IMR-90 (cell line): ENCODE measurements at regions not wholly inside any gene's neighbourhood (a gene's known extent, or its start where the extent isn't known, plus 50 kb on each side); places are given as distances from the start of the nearest gene placed in this dataset.

Experiments
- ATAC-seq: fragments of 200-7000 bp; cut with Tn5 transposase; 2 replicates; pipeline ENCODE4 v1.9.1; 2020; ENCODE audit warnings: low read depth, mild to moderate bottlenecking, moderate library complexity
- BruUV-seq: library from RNA; stranded (reverse); fragments of 400-500 nt; replicated peaks from 2 replicates; lab custom pipeline; 2021; lab: Mats Ljungman, UMichigan
- CTCF ChIA-PET: fragments of 300-600 bp; formaldehyde crosslinking; extraction: SDS; loops from one replicate; lab custom pipeline; 2021; ENCODE audit warnings: antibody characterized with exemption; lab: Yijun Ruan, JAX
- POLR2A ChIA-PET: fragments of 300-600 bp; sonication (Branson Sonifier 250); formaldehyde crosslinking; loops from one replicate; lab custom pipeline; 2022; ENCODE audit warnings: antibody characterized with exemption; ENCODE audit not compliant: unreplicated experiment; lab: Charles Lee
- DNase-seq: peaks from one replicate; pipeline ENCODE4 v3.0.0; 2013
- H2AFZ ChIP-seq: replicated peaks from 2 replicates; pipeline ENCODE3; 2013; ENCODE audit warnings: low read length, mild to moderate bottlenecking; ENCODE audit not compliant: poor library complexity
- H2AK5ac ChIP-seq: 2 replicates; pipeline ENCODE4 v1.6.1; 2013; ENCODE audit warnings: low read depth, low read length, inconsistent platforms
- H2AK9ac ChIP-seq: replicated peaks from 2 replicates; pipeline ENCODE3; 2013; ENCODE audit warnings: mild to moderate bottlenecking, low read depth, low read length, moderate library complexity; ENCODE audit not compliant: poor library complexity
- H2BK120ac ChIP-seq: 2 replicates; pipeline ENCODE4 v1.6.1; 2013; ENCODE audit warnings: low read depth, low read length, inconsistent platforms
- H2BK15ac ChIP-seq: 3 replicates; pipeline ENCODE4 v1.6.1; 2013; ENCODE audit warnings: low read depth, low read length, inconsistent platforms
- H2BK20ac ChIP-seq: 2 replicates; pipeline ENCODE4 v1.6.1; 2013; ENCODE audit warnings: low read depth, mild to moderate bottlenecking, inconsistent platforms, low read length, moderate library complexity
- H2BK5ac ChIP-seq: 2 replicates; pipeline ENCODE4 v1.6.1; 2013; ENCODE audit warnings: mild to moderate bottlenecking, low read depth, low read length, inconsistent platforms; ENCODE audit not compliant: poor library complexity, severe bottlenecking
- H3K14ac ChIP-seq: replicated peaks from 2 replicates; pipeline ENCODE4 v1.6.1; 2013; ENCODE audit warnings: low read depth, low read length, inconsistent platforms
- H3K18ac ChIP-seq: 2 replicates; pipeline ENCODE4 v1.6.1; 2013; ENCODE audit warnings: low read depth, low read length, control low read depth
- H3K23ac ChIP-seq: 2 replicates; pipeline ENCODE4 v1.6.1; 2013; ENCODE audit warnings: low read depth, low read length, inconsistent platforms
- H3K27ac ChIP-seq: 2 replicates; pipeline ENCODE4 v1.5.1; 2013; ENCODE audit warnings: mild to moderate bottlenecking, control low read depth, low read length; ENCODE audit not compliant: insufficient read depth
- H3K27me3 ChIP-seq: 2 replicates; pipeline ENCODE4 v1.6.1; 2013; ENCODE audit warnings: low read length; ENCODE audit not compliant: control insufficient read depth, insufficient read depth
- H3K36me3 ChIP-seq: 2 replicates; pipeline ENCODE4 v1.6.1; 2013; ENCODE audit warnings: low read length, mixed read lengths; ENCODE audit not compliant: control insufficient read depth, insufficient read depth
- H3K4ac ChIP-seq: 2 replicates; pipeline ENCODE4 v1.6.1; 2013; ENCODE audit warnings: low read depth, low read length, inconsistent platforms
- H3K4me1 ChIP-seq: 2 replicates; pipeline ENCODE4 v1.6.1; 2013; ENCODE audit warnings: low read length, mixed read lengths; ENCODE audit not compliant: control insufficient read depth, insufficient read depth
- H3K4me2 ChIP-seq: 2 replicates; pipeline ENCODE4 v1.6.1; 2013; ENCODE audit warnings: low read depth, mild to moderate bottlenecking, control low read depth, low read length, moderate library complexity
- H3K4me3 ChIP-seq: 2 replicates; pipeline ENCODE4 v1.5.1; 2013; ENCODE audit warnings: low read depth, mild to moderate bottlenecking, control low read depth, low read length, moderate library complexity; ENCODE audit not compliant: insufficient read depth
- H3K56ac ChIP-seq: 2 replicates; pipeline ENCODE4 v1.6.1; 2013; ENCODE audit warnings: low read length, inconsistent platforms; ENCODE audit not compliant: insufficient read depth; ENCODE audit errors: extremely low read depth
- H3K79me1 ChIP-seq, 2 experiments: 2 replicates each; pipeline ENCODE4 v1.6.1; 2013; ENCODE audit warnings: low read length in 2 of 2, inconsistent platforms in 1 of 2, low read depth in 1 of 2
- H3K9ac ChIP-seq: 2 replicates; pipeline ENCODE4 v1.6.1; 2013; ENCODE audit warnings: low read depth, low read length, control low read depth
- H3K9me1 ChIP-seq: 2 replicates; pipeline ENCODE4 v1.6.1; 2013; ENCODE audit warnings: low read length, inconsistent platforms; ENCODE audit not compliant: insufficient read depth
- H3K9me3 ChIP-seq: 2 replicates; pipeline ENCODE4 v1.6.1; 2013; ENCODE audit warnings: low read length; ENCODE audit not compliant: control insufficient read depth, insufficient read depth
- H4K20me1 ChIP-seq: 2 replicates; pipeline ENCODE4 v1.6.1; 2013; ENCODE audit warnings: low read length, inconsistent platforms; ENCODE audit not compliant: insufficient read depth
- H4K5ac ChIP-seq: 2 replicates; pipeline ENCODE4 v1.6.1; 2013; ENCODE audit warnings: mild to moderate bottlenecking, low read depth, low read length, control low read depth
- H4K8ac ChIP-seq, 2 experiments: 2 replicates each; pipeline ENCODE4 v1.6.1; 2013; ENCODE audit warnings: low read depth in 2 of 2, low read length in 2 of 2, control low read depth in 1 of 2, inconsistent platforms in 1 of 2
- H4K91ac ChIP-seq: 2 replicates; pipeline ENCODE4 v1.6.1; 2013; ENCODE audit warnings: low read depth, low read length, inconsistent platforms; ENCODE audit not compliant: insufficient read depth
- CEBPB ChIP-seq: IDR thresholded peaks from 2 replicates; pipeline ENCODE4 v1.6.1; 2012; ENCODE audit warnings: low read depth, low read length, improper control_type of control experiment
- CHD1 ChIP-seq: IDR thresholded peaks from 2 replicates; pipeline ENCODE4 v1.6.1; 2012; ENCODE audit warnings: low read depth, low read length, improper control_type of control experiment
- CTCF ChIP-seq: conservative IDR thresholded peaks from 2 replicates; pipeline ENCODE4 v1.5.1; 2012; ENCODE audit warnings: mild to moderate bottlenecking, low read depth, low read length, improper control_type of control experiment
- ELK1 ChIP-seq: fragments of 150-350 bp; IDR thresholded peaks from 2 replicates; pipeline ENCODE4 v1.6.1; 2016; ENCODE audit warnings: low read depth, mild to moderate bottlenecking, low read length, moderate library complexity, borderline replicate concordance
- FOS ChIP-seq: fragments of 150-350 bp; IDR thresholded peaks from 2 replicates; pipeline ENCODE4 v1.6.1; 2016; ENCODE audit warnings: low read depth, low read length
- MAZ ChIP-seq: IDR thresholded peaks from 2 replicates; pipeline ENCODE4 v1.6.1; 2012; ENCODE audit warnings: low read depth, mild to moderate bottlenecking, low read length, improper control_type of control experiment, moderate library complexity, borderline replicate concordance
- POLR2A ChIP-seq: IDR thresholded peaks from 2 replicates; pipeline ENCODE4 v1.6.1; 2012; ENCODE audit warnings: mild to moderate bottlenecking, low read depth, low read length
- RAD21 ChIP-seq: IDR thresholded peaks from 2 replicates; pipeline ENCODE4 v1.6.1; 2012; ENCODE audit warnings: low read length, improper control_type of control experiment
- SMC3 ChIP-seq: fragments of 150-350 bp; IDR thresholded peaks from 2 replicates; pipeline ENCODE4 v1.6.1; 2016; ENCODE audit warnings: low read depth, mild to moderate bottlenecking, antibody characterized with exemption, low read length, moderate library complexity
- USF2 ChIP-seq: fragments of 150-350 bp; IDR thresholded peaks from 2 replicates; pipeline ENCODE4 v1.6.1; 2017; ENCODE audit warnings: mild to moderate bottlenecking, antibody characterized with exemption, low read length, low read depth
- WGBS, 2 experiments: methylation state at CpG; one replicate each; pipeline versions ENCODE4 v1.1.5 to v1.1.7; 2013; ENCODE audit warnings: missing lambda C conversion rate in 2 of 2; ENCODE audit not compliant: insufficient read length in 1 of 2; ENCODE audit errors: extremely low coverage in 2 of 2; 5-methylcytosine and 5-hydroxymethylcytosine counted together
- dilution Hi-C: fragments of 300-500 bp; cut with HindIII; formaldehyde crosslinking; loops from one replicate; pipeline ENCODE4 v1.14.3; 2018; ENCODE audit warnings: low sequenced_read_pairs; ENCODE audit not compliant: unreplicated experiment
- in situ Hi-C: fragments of 300-500 bp; cut with MboI; formaldehyde crosslinking; loops from 3 replicates; pipeline ENCODE4 v1.14.3; 2019; ENCODE audit warnings: low sequenced_read_pairs, inconsistent platforms, mixed read lengths
- intact Hi-C: fragments of 100-400 bp; cut with micrococcal nuclease; formaldehyde crosslinking; loops from 2 replicates; pipeline ENCODE4 v1.10.0; 2022

GRCh38 chr6:145169726-145170224, 565.5 kb downstream of the EPM2A start:
- Histone ChIP-seq H3K56ac (no peak overlapping the region), H3K9me1 (no peaks in the 10 kb centered on the region), H3K27me3 (peaks cover 1% of the 10 kb centered on the region; the same call in 1 of the 2 replicates), H3K9ac (no peak overlapping the region), H3K23ac (no peak overlapping the region), H2BK5ac (no peak overlapping the region), H2AFZ (no peak overlapping the region), H2BK120ac (no peak overlapping the region), H4K20me1 (no peaks in the 10 kb centered on the region), H3K4me2 (no peak overlapping the region), H3K36me3 (no peaks in the 10 kb centered on the region), H3K9me3 (no peaks in the 10 kb centered on the region), H3K14ac (no peak overlapping the region), H4K5ac (no peak overlapping the region), H2AK5ac (no peak overlapping the region), H2BK15ac (no peak overlapping the region), H3K4me1 (no peaks in the 10 kb centered on the region), H3K27ac (no peak overlapping the region), H3K4me3 (no peak overlapping the region), H3K79me1 (no peaks in the 10 kb centered on the region), H4K91ac (no peak overlapping the region), H2BK20ac (no peak overlapping the region), H3K18ac (no peak overlapping the region), H3K4ac (no peak overlapping the region), H4K8ac (no peak overlapping the region), H2AK9ac (no peak overlapping the region)
- ChIA-PET POLR2A (no interaction called here), CTCF (no interaction called here)
- intact Hi-C loops, result no loop called here
- in situ Hi-C loops, result no loop called here
- TF ChIP-seq ELK1, result no peak
- no peak for TF ChIP-seq CEBPB
- TF ChIP-seq CHD1, result no peak
- TF ChIP-seq CTCF, result no peak
- no peak for TF ChIP-seq RAD21
- no peak for TF ChIP-seq USF2
- no peak for TF ChIP-seq FOS
- TF ChIP-seq POLR2A, result no peak
- TF ChIP-seq MAZ, result no peak
- TF ChIP-seq SMC3, result no peak
- no TSS peak for BruUV-seq
- WGBS, 2 experiments, result 83% methylated on average over 1 of the region's 2 CpGs; no CpG with 5 or more reads in 1 of the 2 experiments
- ATAC-seq (no peak), DNase-seq (no peak)
- dilution Hi-C loops, result no loop called here
